GM21447 (cell line): ENCODE measurements at regions not wholly inside any gene's neighbourhood (a gene's known extent, or its start where the extent isn't known, plus 50 kb on each side); places are given as distances from the start of the nearest gene placed in this dataset.

Experiments
- ATAC-seq: cut with Tn5 transposase; IDR thresholded peaks from one replicate; pipeline ENCODE4 v1.9.1; 2021; ENCODE audit not compliant: unreplicated experiment

- no peak for ATAC-seq
Observed at GRCh38 chr6:126147291-126147815, 161.0 kb downstream of the TRMT11 start.

- ATAC-seq, result no peak
Observed at GRCh38 chr6:126148853-126149252, 162.5 kb downstream of the TRMT11 start.

- ATAC-seq, result no peak
Observed at GRCh38 chr6:126152372-126152745, 166.0 kb downstream of the TRMT11 start.

- no peak for ATAC-seq
Observed at GRCh38 chr6:126153661-126154060, 167.3 kb downstream of the TRMT11 start.

- ATAC-seq, result peak; percentile 77
Observed at GRCh38 chr6:126156973-126157372, 170.6 kb downstream of the TRMT11 start.

GRCh38 chr6:126167726-126168125 is 172.2 kb upstream of the CENPW start:
- ATAC-seq, result no peak

GRCh38 chr6:126170433-126170832 is 169.5 kb upstream of the CENPW start:
- ATAC-seq, result no peak

- ATAC-seq, result peak; percentile 92
Observed at GRCh38 chr6:126170978-126171382, 168.9 kb upstream of the CENPW start.

- ATAC-seq, result no peak
Observed at GRCh38 chr6:126172131-126172530, 167.8 kb upstream of the CENPW start.

- ATAC-seq, result no peak
Observed at GRCh38 chr6:126173265-126173664, 166.7 kb upstream of the CENPW start.

GRCh38 chr6:126174697-126175096 is 165.2 kb upstream of the CENPW start:
- no peak for ATAC-seq

GRCh38 chr6:126175251-126175650 is 164.7 kb upstream of the CENPW start:
- no peak for ATAC-seq

- no peak for ATAC-seq
Observed at GRCh38 chr6:126176282-126176681, 163.6 kb upstream of the CENPW start.

- ATAC-seq, result peak; percentile 47
Observed at GRCh38 chr6:126180585-126180984, 159.3 kb upstream of the CENPW start.

GRCh38 chr6:126181173-126181741 is 158.7 kb upstream of the CENPW start:
- no peak for ATAC-seq

- ATAC-seq, result no peak
Observed at GRCh38 chr6:126181890-126182289, 158.0 kb upstream of the CENPW start.

GRCh38 chr6:126182650-126183311 is 157.1 kb upstream of the CENPW start:
- no peak for ATAC-seq

GRCh38 chr6:126185774-126186173 is 154.1 kb upstream of the CENPW start:
- ATAC-seq, result no peak

- no peak for ATAC-seq
Observed at GRCh38 chr6:126188279-126188909, 151.5 kb upstream of the CENPW start.

- no peak for ATAC-seq
Observed at GRCh38 chr6:126195625-126196236, 144.2 kb upstream of the CENPW start.

GRCh38 chr6:126198631-126199030 is 141.3 kb upstream of the CENPW start:
- no peak for ATAC-seq

- no peak for ATAC-seq
Observed at GRCh38 chr6:126199466-126199865, 140.4 kb upstream of the CENPW start.
